Panc1 (cell line): ENCODE measurements at regions not wholly inside any gene's neighbourhood (a gene's known extent, or its start where the extent isn't known, plus 50 kb on each side); places are given as distances from the start of the nearest gene placed in this dataset.

Experiments used
- ATAC-seq: fragments of 200-7000 bp; cut with Tn5 transposase; 2 replicates; pipeline ENCODE4 v1.9.1; 2020; ENCODE audit warnings: mild to moderate bottlenecking, moderate library complexity
- BruUV-seq: library from RNA; stranded (reverse); fragments of 400-500 nt; replicated peaks from 2 replicates; lab custom pipeline; 2021; lab: Mats Ljungman, UMichigan
- CTCF ChIA-PET: fragments of 300-600 bp; sonication (Branson Sonifier 250); formaldehyde crosslinking; loops from one replicate; lab custom pipeline; 2022; ENCODE audit warnings: antibody characterized with exemption; lab: Charles Lee
- POLR2A ChIA-PET: fragments of 300-600 bp; sonication (Branson Sonifier 250); formaldehyde crosslinking; loops from one replicate; lab custom pipeline; 2022; ENCODE audit warnings: antibody characterized with exemption; lab: Charles Lee
- DNase-seq: peaks from one replicate; pipeline ENCODE4 v3.0.0-alpha.2; 2010; ENCODE audit warnings: low read depth, low spot score
- H3K27ac ChIP-seq: 2 replicates; pipeline ENCODE4 v1.5.1; 2011; ENCODE audit warnings: mild to moderate bottlenecking, low read length, inconsistent platforms
- H3K27me3 ChIP-seq: fragments of 200-500 bp; sonication (Bioruptor generic); 2 replicates; pipeline ENCODE4 v1.6.0; 2014; ENCODE audit warnings: low read length, inconsistent platforms; ENCODE audit not compliant: control insufficient read depth, insufficient read depth
- H3K36me3 ChIP-seq: fragments of 200-500 bp; sonication (Bioruptor generic); 2 replicates; pipeline ENCODE4 v1.5.1; 2014; ENCODE audit warnings: inconsistent platforms, mild to moderate bottlenecking, low read length, moderate library complexity; ENCODE audit not compliant: control insufficient read depth, insufficient read depth
- H3K4me1 ChIP-seq: 2 replicates; pipeline ENCODE4 v1.5.1; 2011; ENCODE audit warnings: inconsistent platforms, mild to moderate bottlenecking, low read length, moderate library complexity; ENCODE audit not compliant: control insufficient read depth, insufficient read depth
- H3K4me3 ChIP-seq, 2 experiments: 2 replicates each; pipeline ENCODE4 v1.5.1; 2011 to 2012; ENCODE audit warnings: low read depth in 2 of 2, low read length in 2 of 2, mild to moderate bottlenecking in 2 of 2, inconsistent platforms in 1 of 2, moderate library complexity in 1 of 2
- H3K9me3 ChIP-seq: fragments of 200-500 bp; sonication (Bioruptor generic); 2 replicates; pipeline ENCODE4 v1.5.1; 2014; ENCODE audit warnings: low read depth, mild to moderate bottlenecking, inconsistent platforms, low read length, moderate library complexity; ENCODE audit not compliant: control insufficient read depth, insufficient read depth
- POLR2AphosphoS5 ChIP-seq: IDR thresholded peaks from 2 replicates; pipeline ENCODE4 v1.6.1; 2012; ENCODE audit warnings: mild to moderate bottlenecking, low read depth, low read length, moderate library complexity
- SIN3A ChIP-seq: IDR thresholded peaks from 2 replicates; pipeline ENCODE4 v1.6.1; 2012; ENCODE audit warnings: low read depth, mild to moderate bottlenecking, low read length, moderate library complexity, borderline replicate concordance; ENCODE audit not compliant: insufficient read depth
- TCF7L2 ChIP-seq: IDR thresholded peaks from 2 replicates; pipeline ENCODE4 v1.6.1; 2011; ENCODE audit warnings: mild to moderate bottlenecking, low read depth, low read length, inconsistent platforms
- in situ Hi-C: cut with HindIII; loops from 2 replicates; pipeline ENCODE4 v1.10.0; 2016; ENCODE audit warnings: low sequenced_read_pairs, low pct_unique_long_range_greater_than_20kb
- intact Hi-C: fragments of 100-400 bp; cut with micrococcal nuclease; formaldehyde crosslinking; loops from one replicate; pipeline ENCODE4 v1.10.0; 2022; ENCODE audit not compliant: unreplicated experiment
- TF ChIP-seq, protein P1 (sequence below), 2 experiments: IDR thresholded peaks; 2 replicates each; pipeline ENCODE4 v1.6.1; 2011 to 2012; ENCODE audit warnings: low read depth in 2 of 2, control low read depth in 1 of 2, low read length in 1 of 2, mild to moderate bottlenecking in 1 of 2, moderate library complexity in 1 of 2; ENCODE audit not compliant: insufficient read depth in 1 of 2
- TF ChIP-seq, protein P2 (sequence below): fragments of 450-650 bp; IDR thresholded peaks from 2 replicates; pipeline ENCODE4 v1.5.1; 2017; ENCODE audit warnings: mild to moderate bottlenecking

- Histone ChIP-seq H3K27me3 (no peaks in the 10 kb centered on the region), H3K4me1 (no peaks in the 10 kb centered on the region), H3K27ac (no peak overlapping the region), H3K4me3 (no peak overlapping the region), H3K9me3 (no peaks in the 10 kb centered on the region), H3K36me3 (no peaks in the 10 kb centered on the region)
- no TSS peak for BruUV-seq
- DNase-seq, result no peak
- TF ChIP-seq POLR2AphosphoS5, result no peak
- no peak for TF ChIP-seq TCF7L2
- TF ChIP-seq SIN3A, result no peak
- TF ChIP-seq, protein P1, sequence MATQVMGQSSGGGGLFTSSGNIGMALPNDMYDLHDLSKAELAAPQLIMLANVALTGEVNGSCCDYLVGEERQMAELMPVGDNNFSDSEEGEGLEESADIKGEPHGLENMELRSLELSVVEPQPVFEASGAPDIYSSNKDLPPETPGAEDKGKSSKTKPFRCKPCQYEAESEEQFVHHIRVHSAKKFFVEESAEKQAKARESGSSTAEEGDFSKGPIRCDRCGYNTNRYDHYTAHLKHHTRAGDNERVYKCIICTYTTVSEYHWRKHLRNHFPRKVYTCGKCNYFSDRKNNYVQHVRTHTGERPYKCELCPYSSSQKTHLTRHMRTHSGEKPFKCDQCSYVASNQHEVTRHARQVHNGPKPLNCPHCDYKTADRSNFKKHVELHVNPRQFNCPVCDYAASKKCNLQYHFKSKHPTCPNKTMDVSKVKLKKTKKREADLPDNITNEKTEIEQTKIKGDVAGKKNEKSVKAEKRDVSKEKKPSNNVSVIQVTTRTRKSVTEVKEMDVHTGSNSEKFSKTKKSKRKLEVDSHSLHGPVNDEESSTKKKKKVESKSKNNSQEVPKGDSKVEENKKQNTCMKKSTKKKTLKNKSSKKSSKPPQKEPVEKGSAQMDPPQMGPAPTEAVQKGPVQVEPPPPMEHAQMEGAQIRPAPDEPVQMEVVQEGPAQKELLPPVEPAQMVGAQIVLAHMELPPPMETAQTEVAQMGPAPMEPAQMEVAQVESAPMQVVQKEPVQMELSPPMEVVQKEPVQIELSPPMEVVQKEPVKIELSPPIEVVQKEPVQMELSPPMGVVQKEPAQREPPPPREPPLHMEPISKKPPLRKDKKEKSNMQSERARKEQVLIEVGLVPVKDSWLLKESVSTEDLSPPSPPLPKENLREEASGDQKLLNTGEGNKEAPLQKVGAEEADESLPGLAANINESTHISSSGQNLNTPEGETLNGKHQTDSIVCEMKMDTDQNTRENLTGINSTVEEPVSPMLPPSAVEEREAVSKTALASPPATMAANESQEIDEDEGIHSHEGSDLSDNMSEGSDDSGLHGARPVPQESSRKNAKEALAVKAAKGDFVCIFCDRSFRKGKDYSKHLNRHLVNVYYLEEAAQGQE (IDR thresholded peaks at IDR 0.05; ENCODE audit: insufficient read depth in 1 of 2, low read depth in 2 of 2, low read length in 1 of 2), result no peak
- TF ChIP-seq, protein P2, sequence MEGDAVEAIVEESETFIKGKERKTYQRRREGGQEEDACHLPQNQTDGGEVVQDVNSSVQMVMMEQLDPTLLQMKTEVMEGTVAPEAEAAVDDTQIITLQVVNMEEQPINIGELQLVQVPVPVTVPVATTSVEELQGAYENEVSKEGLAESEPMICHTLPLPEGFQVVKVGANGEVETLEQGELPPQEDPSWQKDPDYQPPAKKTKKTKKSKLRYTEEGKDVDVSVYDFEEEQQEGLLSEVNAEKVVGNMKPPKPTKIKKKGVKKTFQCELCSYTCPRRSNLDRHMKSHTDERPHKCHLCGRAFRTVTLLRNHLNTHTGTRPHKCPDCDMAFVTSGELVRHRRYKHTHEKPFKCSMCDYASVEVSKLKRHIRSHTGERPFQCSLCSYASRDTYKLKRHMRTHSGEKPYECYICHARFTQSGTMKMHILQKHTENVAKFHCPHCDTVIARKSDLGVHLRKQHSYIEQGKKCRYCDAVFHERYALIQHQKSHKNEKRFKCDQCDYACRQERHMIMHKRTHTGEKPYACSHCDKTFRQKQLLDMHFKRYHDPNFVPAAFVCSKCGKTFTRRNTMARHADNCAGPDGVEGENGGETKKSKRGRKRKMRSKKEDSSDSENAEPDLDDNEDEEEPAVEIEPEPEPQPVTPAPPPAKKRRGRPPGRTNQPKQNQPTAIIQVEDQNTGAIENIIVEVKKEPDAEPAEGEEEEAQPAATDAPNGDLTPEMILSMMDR, result no peak
- intact Hi-C loops, result no loop called here
- in situ Hi-C loops, result no loop called here
- POLR2A ChIA-PET, result no interaction called here
- CTCF ChIA-PET, result no interaction called here
- no peak for ATAC-seq
Observed at GRCh38 chr1:58293388-58293787, 253.1 kb downstream of the OMA1 start.

GRCh38 chr1:58290685-58291372 is 255.7 kb downstream of the OMA1 start:
- intact Hi-C loops, result no loop called here
- no peak for ATAC-seq
- CTCF ChIA-PET, result interaction anchor here (0.7 kb wide), 1 partner anchor 666 kb away, joined by 3 read pairs; no protein-coding TSS in a partner anchor

More at GRCh38 chr1:58290685-58291372, 255.7 kb downstream of the OMA1 start:
- in situ Hi-C loops, result no loop called here
- POLR2A ChIA-PET, result no interaction called here
- no peak for DNase-seq
- H3K36me3 ChIP-seq, result no peaks in the 10 kb centered on the region
- no peaks in the 10 kb centered on the region for H3K9me3 ChIP-seq
- BruUV-seq, result no TSS peak
- no peak overlapping the region for H3K4me3 ChIP-seq
- TF ChIP-seq, protein P1 (IDR thresholded peaks at IDR 0.05; ENCODE audit: insufficient read depth in 1 of 2, low read depth in 2 of 2, low read length in 1 of 2), result peak; percentile 82 to 87
- TF ChIP-seq, protein P2, result no peak
- no peak for TF ChIP-seq POLR2AphosphoS5
- no peak overlapping the region for H3K27ac ChIP-seq
- H3K27me3 ChIP-seq, result no peaks in the 10 kb centered on the region
- no peaks in the 10 kb centered on the region for H3K4me1 ChIP-seq
